Mammary epithelial cell (primary cell): ENCODE measurements at regions not wholly inside any gene's neighbourhood (a gene's known extent, or its start where the extent isn't known, plus 50 kb on each side); places are given as distances from the start of the nearest gene placed in this dataset.

Experiments used
- CTCF ChIP-seq, 2 donors: IDR thresholded peaks in 1 of 2; conservative IDR thresholded peaks in 1 of 2; 2 replicates each; pipeline ENCODE4 v1.5.1; 2011 to 2012; ENCODE audit warnings: inconsistent platforms in 2 of 2, low read length in 2 of 2, mild to moderate bottlenecking in 2 of 2, control low read depth in 1 of 2, low read depth in 1 of 2; ENCODE audit not compliant: insufficient read depth in 1 of 2; ENCODE audit errors: extremely low read depth in 1 of 2
- EZH2 ChIP-seq: IDR thresholded peaks from 2 replicates; pipeline ENCODE4 v1.6.1; 2012; ENCODE audit warnings: low read length, inconsistent platforms, borderline replicate concordance

GRCh38 chr2:58930537-58930936 is 689.4 kb upstream of the FANCL start:
- TF ChIP-seq CTCF (conservative IDR thresholded peaks at IDR 0.05 in 1 of 2, IDR thresholded peaks at IDR 0.05 in 1 of 2; ENCODE audit: extremely low read depth in 1 of 2, insufficient read depth in 1 of 2, low read depth in 1 of 2, low read length in 2 of 2) (no peak), EZH2 (no peak)
